Neural progenitor cell (in vitro differentiated cells): ENCODE measurements at regions not wholly inside any gene's neighbourhood (a gene's known extent, or its start where the extent isn't known, plus 50 kb on each side); places are given as distances from the start of the nearest gene placed in this dataset.

Source experiments
- DNase-seq: peaks from one replicate; pipeline ENCODE4 v3.0.0-alpha.2; 2016; ENCODE audit warnings: low spot score
- H2AFZ ChIP-seq: fragments of 200-600 bp; sonication (generic); replicated peaks from 2 replicates; pipeline ENCODE4 v1.6.1; 2016; ENCODE audit warnings: antibody characterized with exemption
- H3F3A ChIP-seq: fragments of 200-600 bp; sonication (generic); 2 replicates; pipeline ENCODE4 v1.6.1; 2016; ENCODE audit warnings: antibody characterized with exemption, low read depth
- H3K27ac ChIP-seq: fragments of 200-600 bp; sonication (generic); 2 replicates; pipeline ENCODE4 v1.5.1; 2016; ENCODE audit warnings: mild to moderate bottlenecking
- H3K27me3 ChIP-seq: fragments of 200-600 bp; sonication (generic); 2 replicates; pipeline ENCODE4 v1.6.1; 2016; ENCODE audit warnings: mild to moderate bottlenecking, moderate library complexity
- H3K36me3 ChIP-seq: fragments of 200-600 bp; sonication (generic); 2 replicates; pipeline ENCODE4 v1.5.1; 2016
- H3K4me1 ChIP-seq: fragments of 200-600 bp; sonication (generic); 2 replicates; pipeline ENCODE4 v1.6.1; 2016; ENCODE audit warnings: mixed run types
- H3K4me2 ChIP-seq: fragments of 200-600 bp; sonication (generic); 2 replicates; pipeline ENCODE4 v1.6.1; 2016
- H3K4me3 ChIP-seq: fragments of 200-600 bp; sonication (generic); 2 replicates; pipeline ENCODE4 v1.5.1; 2016
- H3K79me2 ChIP-seq: fragments of 200-600 bp; sonication (generic); 2 replicates; pipeline ENCODE4 v1.6.1; 2016; ENCODE audit warnings: low read depth
- H3K9ac ChIP-seq: fragments of 200-600 bp; sonication (generic); 2 replicates; pipeline ENCODE4 v1.6.1; 2016
- H3K9me3 ChIP-seq: fragments of 200-600 bp; sonication (generic); 2 replicates; pipeline ENCODE4 v1.5.1; 2016; ENCODE audit warnings: low read depth
- H4K20me1 ChIP-seq: fragments of 200-600 bp; sonication (generic); 2 replicates; pipeline ENCODE4 v1.6.1; 2016; ENCODE audit warnings: low read depth
- H3K27ac Mint-ChIP-seq: 3 replicates; pipeline ENCODE4 v1.8.0; 2021; ENCODE audit warnings: mixed read lengths
- H3K27me3 Mint-ChIP-seq: 2 replicates; pipeline ENCODE4 v1.8.0; 2022; ENCODE audit warnings: low read depth, mild to moderate bottlenecking, inconsistent platforms, moderate library complexity, mixed read lengths; ENCODE audit not compliant: insufficient read depth
- H3K36me3 Mint-ChIP-seq: 3 replicates; pipeline ENCODE4 v1.8.0; 2021; ENCODE audit warnings: mixed read lengths
- H3K4me1 Mint-ChIP-seq: 3 replicates; pipeline ENCODE4 v1.8.0; 2021; ENCODE audit warnings: mixed read lengths
- H3K4me3 Mint-ChIP-seq: 3 replicates; pipeline ENCODE4 v1.8.0; 2021; ENCODE audit warnings: mild to moderate bottlenecking, moderate library complexity, mixed read lengths
- H3K9me3 Mint-ChIP-seq: 3 replicates; pipeline ENCODE4 v1.8.0; 2020; ENCODE audit warnings: mixed read lengths
- CTCF ChIP-seq: fragments of 200-600 bp; sonication (generic); IDR thresholded peaks from 2 replicates; pipeline ENCODE4 v1.5.1; 2017; ENCODE audit warnings: antibody characterized with exemption, mild to moderate bottlenecking
- EZH2 ChIP-seq: fragments of 200-600 bp; sonication (generic); IDR thresholded peaks from 2 replicates; pipeline ENCODE4 v1.6.1; 2017; ENCODE audit warnings: antibody characterized with exemption, mild to moderate bottlenecking, moderate library complexity
- EZH2phosphoT487 ChIP-seq: fragments of 200-600 bp; sonication (generic); IDR thresholded peaks from 2 replicates; pipeline ENCODE4 v1.6.1; 2017; ENCODE audit warnings: antibody characterized with exemption

DNA sequence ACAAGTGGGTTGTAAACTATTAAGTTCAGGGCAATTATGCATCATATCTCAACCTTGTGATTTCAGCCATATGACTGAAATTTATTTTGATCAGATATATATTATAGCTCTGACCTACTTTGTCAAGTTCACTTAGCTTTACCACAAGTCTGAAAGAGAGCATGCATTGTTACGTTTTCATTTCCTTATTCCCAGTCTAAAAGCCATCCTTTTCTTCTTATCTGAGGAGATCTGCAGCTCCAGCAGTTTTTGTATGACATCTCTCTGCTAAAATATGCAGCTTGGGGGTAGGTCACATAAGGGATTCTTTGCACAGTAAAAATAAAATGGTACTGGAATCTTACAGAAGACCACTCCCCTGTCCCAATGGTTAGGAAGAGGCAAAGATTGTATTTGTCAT lies 1682.8 kb upstream of the FLRT2 start:
- H3K4me3 Mint-ChIP-seq = no peak overlapping the region
- no peak overlapping the region for H3K4me3 ChIP-seq
- H3K4me2 ChIP-seq = no peak overlapping the region
- no peaks in the 10 kb centered on the region for H3K9me3 Mint-ChIP-seq
- H3K9me3 ChIP-seq = no peaks in the 10 kb centered on the region
- no peaks in the 10 kb centered on the region for H3K36me3 Mint-ChIP-seq
- DNase-seq = no peak
- no peak for TF ChIP-seq EZH2phosphoT487
- no peak for TF ChIP-seq EZH2
- no peak for TF ChIP-seq CTCF
- H3K27me3 ChIP-seq = no peaks in the 10 kb centered on the region
- no peaks in the 10 kb centered on the region for H3K4me1 Mint-ChIP-seq
- no peaks in the 10 kb centered on the region for H4K20me1 ChIP-seq
- no peaks in the 10 kb centered on the region for H3K79me2 ChIP-seq
- no peaks in the 10 kb centered on the region for H3K36me3 ChIP-seq
- no peaks in the 10 kb centered on the region for H3K4me1 ChIP-seq
- H3K27ac ChIP-seq = no peak overlapping the region
- H3K27me3 Mint-ChIP-seq = no peaks in the 10 kb centered on the region
- no peaks in the 10 kb centered on the region for H3F3A ChIP-seq
- H2AFZ ChIP-seq = no peak overlapping the region
- no peak overlapping the region for H3K27ac Mint-ChIP-seq
- H3K9ac ChIP-seq = no peak overlapping the region

DNA sequence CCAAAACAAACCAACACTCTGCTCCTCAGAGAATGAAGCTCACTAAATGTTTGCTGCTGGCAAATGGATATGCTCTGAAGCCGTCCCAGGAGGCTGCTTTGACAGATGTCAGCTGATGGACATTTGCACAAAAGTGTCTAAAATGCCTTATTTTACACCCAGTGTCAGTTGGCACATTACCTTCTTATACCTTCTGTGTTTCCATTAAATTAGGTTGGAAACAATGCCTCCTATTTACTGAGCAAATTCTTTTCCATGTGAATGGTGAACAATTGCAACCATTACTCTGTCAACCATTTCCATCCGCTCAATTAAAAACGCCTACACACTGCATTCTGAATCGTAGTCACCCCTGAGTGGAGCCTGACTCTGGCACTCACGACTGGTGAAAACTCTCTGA lies 1679.9 kb upstream of the FLRT2 start:
- Histone ChIP-seq H3K9ac (no peak overlapping the region), H3K27me3 (no peaks in the 10 kb centered on the region), H3K4me2 (no peak overlapping the region), H4K20me1 (no peaks in the 10 kb centered on the region), H3K4me1 (no peaks in the 10 kb centered on the region), H3K9me3 (no peaks in the 10 kb centered on the region), H3F3A (no peaks in the 10 kb centered on the region), H2AFZ (no peak overlapping the region), H3K36me3 (no peaks in the 10 kb centered on the region), H3K4me3 (no peak overlapping the region), H3K27ac (no peak overlapping the region), H3K79me2 (no peaks in the 10 kb centered on the region)
- Mint-ChIP-seq H3K27me3 (no peaks in the 10 kb centered on the region), H3K4me3 (no peak overlapping the region), H3K9me3 (no peaks in the 10 kb centered on the region), H3K36me3 (no peaks in the 10 kb centered on the region), H3K4me1 (no peaks in the 10 kb centered on the region), H3K27ac (no peak overlapping the region)
- no peak for DNase-seq
- TF ChIP-seq EZH2 = no peak
- TF ChIP-seq EZH2phosphoT487 = no peak
- TF ChIP-seq CTCF = no peak

GRCh38 chr14:83856334-83856733 lies 1673.6 kb upstream of the FLRT2 start:
- H3K27me3 Mint-ChIP-seq = no peaks in the 10 kb centered on the region
- no peak overlapping the region for H3K27ac Mint-ChIP-seq
- Histone ChIP-seq H3K4me2 (no peak overlapping the region), H3K4me3 (no peak overlapping the region), H3K27ac (no peak overlapping the region), H3K4me1 (no peaks in the 10 kb centered on the region), H3K79me2 (no peaks in the 10 kb centered on the region), H3F3A (no peaks in the 10 kb centered on the region), H4K20me1 (no peaks in the 10 kb centered on the region), H3K9me3 (no peaks in the 10 kb centered on the region), H3K27me3 (no peaks in the 10 kb centered on the region), H2AFZ (no peak overlapping the region), H3K36me3 (no peaks in the 10 kb centered on the region), H3K9ac (no peak overlapping the region)
- H3K4me1 Mint-ChIP-seq = no peaks in the 10 kb centered on the region
- H3K9me3 Mint-ChIP-seq = peaks cover 3% of the 10 kb centered on the region
- DNase-seq = no peak
- H3K36me3 Mint-ChIP-seq = no peaks in the 10 kb centered on the region
- no peak overlapping the region for H3K4me3 Mint-ChIP-seq
- TF ChIP-seq EZH2 (no peak), EZH2phosphoT487 (no peak), CTCF (no peak)
